Rectal smooth muscle tissue (tissue), 1 donor: ENCODE measurements at regions not wholly inside any gene's neighbourhood (a gene's known extent, or its start where the extent isn't known, plus 50 kb on each side); places are given as distances from the start of the nearest gene placed in this dataset.

Source experiments
- H3K27ac ChIP-seq: one replicate; pipeline ENCODE4 v1.7.0; 2013; ENCODE audit warnings: low read depth, low read length, inconsistent platforms
- H3K27me3 ChIP-seq: one replicate; pipeline ENCODE4 v1.7.0; 2013; ENCODE audit warnings: low read length; ENCODE audit not compliant: control insufficient read depth, insufficient read depth
- H3K36me3 ChIP-seq: one replicate; pipeline ENCODE4 v1.7.0; 2013; ENCODE audit warnings: low read length; ENCODE audit not compliant: control insufficient read depth, insufficient read depth
- H3K4me1 ChIP-seq: one replicate; pipeline ENCODE4 v1.7.0; 2013; ENCODE audit warnings: low read length; ENCODE audit not compliant: control insufficient read depth, insufficient read depth
- H3K4me3 ChIP-seq: one replicate; pipeline ENCODE4 v1.7.0; 2013; ENCODE audit warnings: low read length
- H3K9ac ChIP-seq: one replicate; pipeline ENCODE4 v1.7.0; 2013; ENCODE audit warnings: low read length

- H3K9ac ChIP-seq = no peak overlapping the region
- no peaks in the 10 kb centered on the region for H3K4me1 ChIP-seq
- no peaks in the 10 kb centered on the region for H3K27me3 ChIP-seq
- H3K36me3 ChIP-seq = no peaks in the 10 kb centered on the region
- no peak overlapping the region for H3K27ac ChIP-seq
- H3K4me3 ChIP-seq = no peak overlapping the region
Observed at GRCh38 chr2:173584000-173584399, 229.3 kb downstream of the CDCA7 start.

DNA sequence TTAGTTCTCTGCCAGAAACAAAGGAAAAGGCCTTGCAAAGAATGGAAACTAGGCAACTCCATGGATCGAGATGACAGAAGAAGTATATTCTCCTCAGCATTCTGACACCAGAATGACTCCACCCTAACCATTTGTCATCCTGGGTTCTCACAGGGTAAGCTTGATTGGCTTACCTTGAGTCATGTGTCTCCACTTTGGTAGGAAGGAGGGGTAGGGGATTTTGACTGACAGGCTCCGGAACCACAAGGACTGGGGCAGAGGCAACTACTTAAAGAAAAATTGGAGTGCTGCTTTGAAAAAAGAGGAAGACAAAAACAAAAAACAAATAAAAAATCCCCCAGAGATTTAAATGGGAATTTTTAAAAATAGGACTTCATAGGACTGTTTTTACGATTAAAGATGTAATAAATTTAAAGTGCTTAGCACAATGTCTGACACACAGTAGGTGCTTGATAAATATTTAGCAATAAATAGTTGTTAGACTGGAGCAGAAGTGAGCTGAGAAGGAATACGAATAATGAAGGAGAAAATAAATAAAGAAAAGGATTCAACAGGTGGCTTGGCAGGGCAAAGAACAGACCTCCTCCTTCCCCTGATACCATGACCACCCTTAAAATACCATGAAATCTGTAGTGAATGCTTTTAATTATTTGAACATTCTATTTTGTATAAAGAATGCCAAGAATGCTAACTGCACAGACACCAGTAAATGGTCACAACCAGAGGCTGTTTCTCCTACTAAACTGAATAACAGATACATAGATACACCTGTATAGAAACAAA lies 230.2 kb downstream of the CDCA7 start:
- Histone ChIP-seq H3K9ac (no peak overlapping the region), H3K4me3 (no peak overlapping the region), H3K27me3 (no peaks in the 10 kb centered on the region), H3K36me3 (no peaks in the 10 kb centered on the region), H3K27ac (no peak overlapping the region), H3K4me1 (no peaks in the 10 kb centered on the region)

GRCh38 chr2:173588931-173589369 lies 234.3 kb downstream of the CDCA7 start:
- Histone ChIP-seq H3K4me3 (no peak overlapping the region), H3K36me3 (no peaks in the 10 kb centered on the region), H3K27me3 (no peaks in the 10 kb centered on the region), H3K27ac (no peak overlapping the region), H3K9ac (no peak overlapping the region), H3K4me1 (no peaks in the 10 kb centered on the region)

DNA sequence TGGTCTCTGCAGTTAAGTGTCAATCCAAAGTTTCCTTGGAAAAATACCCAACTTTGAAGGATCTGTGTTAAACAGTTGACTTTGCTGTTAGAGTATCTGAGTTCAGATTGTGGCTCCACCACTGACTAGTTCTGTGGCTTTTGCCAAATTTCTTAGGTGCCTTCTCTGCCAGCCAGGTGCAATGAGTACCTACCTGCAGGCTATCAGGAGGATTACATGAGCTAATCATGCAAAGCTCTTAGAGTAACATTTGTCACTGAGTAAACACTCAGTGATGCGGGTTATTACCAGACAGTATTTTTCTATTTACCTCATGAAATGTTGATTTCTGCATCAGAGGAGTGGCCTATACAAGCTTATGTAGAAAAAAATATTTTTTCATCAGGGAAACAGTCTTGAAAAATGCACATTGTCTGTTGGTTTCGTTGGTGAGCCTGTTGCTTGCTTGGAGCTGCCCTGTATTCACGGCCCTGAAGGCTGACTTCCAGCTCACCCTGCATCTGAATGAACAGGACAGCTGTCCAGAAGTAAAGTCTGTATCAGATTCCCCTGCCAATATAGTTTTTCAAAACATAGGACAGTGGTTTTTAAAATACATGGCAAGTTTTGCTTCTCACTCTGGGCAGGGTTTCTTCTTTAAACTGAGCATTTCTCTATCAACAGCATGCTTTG lies 235.1 kb downstream of the CDCA7 start:
- Histone ChIP-seq H3K36me3 (no peaks in the 10 kb centered on the region), H3K9ac (no peak overlapping the region), H3K4me1 (no peaks in the 10 kb centered on the region), H3K27me3 (no peaks in the 10 kb centered on the region), H3K4me3 (no peak overlapping the region), H3K27ac (no peak overlapping the region)

DNA sequence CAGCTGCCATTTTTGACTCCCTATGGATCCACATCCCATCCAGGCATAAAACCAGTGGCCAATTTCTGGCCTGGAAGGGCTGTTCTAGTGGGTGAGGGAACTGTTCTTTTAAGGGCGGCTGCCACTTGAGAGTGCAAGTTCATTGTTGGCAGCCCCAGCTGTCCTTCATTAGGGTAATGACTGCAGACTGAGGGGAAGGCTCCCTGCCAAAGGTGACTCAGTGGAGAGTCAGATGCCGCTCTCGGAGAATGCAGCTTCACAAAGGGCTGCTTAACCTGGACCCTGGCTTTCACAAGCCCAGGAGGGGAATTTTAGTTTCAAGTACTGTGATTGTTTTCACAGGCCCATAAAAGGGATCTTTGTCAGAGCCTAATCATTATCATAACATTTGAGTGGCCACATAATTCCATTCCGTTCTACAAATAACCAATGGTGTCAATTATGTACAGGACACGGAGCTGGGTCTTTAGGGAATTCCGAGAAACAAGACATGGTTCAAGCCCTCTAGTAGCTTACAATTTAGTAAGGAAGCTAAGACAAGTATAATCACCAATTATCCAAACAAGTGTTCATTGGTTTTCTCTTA lies 235.7 kb downstream of the CDCA7 start:
- Histone ChIP-seq H3K27ac (no peak overlapping the region), H3K36me3 (no peaks in the 10 kb centered on the region), H3K27me3 (no peaks in the 10 kb centered on the region), H3K4me3 (no peak overlapping the region), H3K9ac (no peak overlapping the region), H3K4me1 (no peaks in the 10 kb centered on the region)

- H3K4me3 ChIP-seq = no peak overlapping the region
- H3K9ac ChIP-seq = no peak overlapping the region
- H3K27me3 ChIP-seq = no peaks in the 10 kb centered on the region
- no peaks in the 10 kb centered on the region for H3K4me1 ChIP-seq
- no peaks in the 10 kb centered on the region for H3K36me3 ChIP-seq
- H3K27ac ChIP-seq = no peak overlapping the region
Observed at GRCh38 chr2:173593109-173593508, 238.4 kb downstream of the CDCA7 start.

- Histone ChIP-seq H3K4me1 (no peaks in the 10 kb centered on the region), H3K36me3 (no peaks in the 10 kb centered on the region), H3K27ac (no peak overlapping the region), H3K9ac (no peak overlapping the region), H3K27me3 (no peaks in the 10 kb centered on the region), H3K4me3 (no peak overlapping the region)
Observed at GRCh38 chr2:173596244-173596643, 241.6 kb downstream of the CDCA7 start.

DNA sequence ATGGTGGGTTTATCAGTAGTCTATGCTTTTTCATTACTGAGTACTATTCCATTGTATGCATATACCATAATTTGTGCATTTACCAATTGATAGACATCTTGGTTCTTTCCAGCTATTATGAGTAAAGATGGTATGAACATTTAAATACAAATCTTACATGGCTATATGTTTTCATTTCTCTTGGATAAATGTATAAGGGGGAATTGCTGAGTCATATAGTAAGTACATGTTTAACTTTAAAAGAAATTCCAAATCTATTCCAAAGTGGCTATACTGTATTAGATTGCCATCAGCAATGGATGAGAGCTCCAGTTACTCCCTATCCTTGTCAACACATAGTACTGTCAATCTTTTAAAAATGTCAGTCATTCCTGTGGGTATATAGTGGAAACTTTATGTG lies 243.9 kb downstream of the CDCA7 start:
- Histone ChIP-seq H3K27ac (no peak overlapping the region), H3K4me1 (no peaks in the 10 kb centered on the region), H3K36me3 (no peaks in the 10 kb centered on the region), H3K9ac (no peak overlapping the region), H3K4me3 (no peak overlapping the region), H3K27me3 (no peaks in the 10 kb centered on the region)

- H3K36me3 ChIP-seq = no peaks in the 10 kb centered on the region
- H3K4me1 ChIP-seq = no peaks in the 10 kb centered on the region
- no peaks in the 10 kb centered on the region for H3K27me3 ChIP-seq
- no peak overlapping the region for H3K4me3 ChIP-seq
- no peak overlapping the region for H3K9ac ChIP-seq
- H3K27ac ChIP-seq = no peak overlapping the region
Observed at GRCh38 chr2:173599821-173600359, 245.2 kb downstream of the CDCA7 start.

- Histone ChIP-seq H3K27me3 (no peaks in the 10 kb centered on the region), H3K36me3 (no peaks in the 10 kb centered on the region), H3K9ac (no peak overlapping the region), H3K27ac (no peak overlapping the region), H3K4me1 (no peaks in the 10 kb centered on the region), H3K4me3 (no peak overlapping the region)
Observed at GRCh38 chr2:173602153-173602795, 247.6 kb downstream of the CDCA7 start.

GRCh38 chr2:173605994-173606393 lies 251.3 kb downstream of the CDCA7 start:
- Histone ChIP-seq H3K27ac (no peak overlapping the region), H3K27me3 (no peaks in the 10 kb centered on the region), H3K36me3 (no peaks in the 10 kb centered on the region), H3K4me1 (no peaks in the 10 kb centered on the region), H3K9ac (no peak overlapping the region), H3K4me3 (no peak overlapping the region)

DNA sequence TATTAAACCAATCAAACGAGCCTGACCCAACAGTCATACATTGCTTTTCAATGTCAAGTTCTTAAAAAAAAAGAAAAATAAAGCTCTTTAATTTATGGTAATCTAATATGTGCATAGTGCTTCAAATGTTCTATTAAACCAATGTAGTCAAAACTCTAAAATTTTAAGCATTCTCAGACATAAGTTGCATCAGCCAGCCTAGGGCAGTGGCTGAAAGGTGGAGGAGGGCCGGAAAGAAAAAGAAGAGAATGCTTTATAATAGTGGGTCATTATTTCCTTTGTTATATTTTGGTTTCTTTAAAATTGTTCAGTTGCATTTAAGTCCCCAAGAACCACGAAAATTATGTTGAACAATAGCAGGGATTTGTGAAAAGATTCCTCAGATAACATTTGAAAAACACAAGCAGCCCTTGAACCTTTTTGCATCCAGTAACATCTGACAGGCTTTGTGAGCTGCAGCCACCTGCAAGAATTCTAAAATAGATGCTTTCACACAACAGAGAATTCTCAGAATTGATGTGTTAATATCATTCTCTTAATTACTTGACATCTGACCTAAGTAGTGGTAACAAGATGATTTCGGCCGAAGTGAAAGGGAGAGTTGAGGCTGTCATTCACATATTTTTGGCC lies 252.1 kb downstream of the CDCA7 start:
- Histone ChIP-seq H3K4me3 (no peak overlapping the region), H3K27me3 (no peaks in the 10 kb centered on the region), H3K36me3 (no peaks in the 10 kb centered on the region), H3K27ac (no peak overlapping the region), H3K4me1 (no peaks in the 10 kb centered on the region), H3K9ac (no peak overlapping the region)
